NCI-H1694 treated with DMSO at 0.1 percent for 48 hours (cell line): ENCODE measurements at regions not wholly inside any gene's neighbourhood (a gene's known extent, or its start where the extent isn't known, plus 50 kb on each side); places are given as distances from the start of the nearest gene placed in this dataset.
"Not testable (repeated sequence)": the region's sequence is repeated elsewhere in the genome, so short reads cannot be mapped to it uniquely, and the experiment has no call there.

Experiments
- DNase-seq: peaks from one replicate; lab custom pipeline; 2025; lab: John Stamatoyannopoulos, UW

GRCh38 chr5:166617507-166617906, 1673.9 kb upstream of the WWC1 start:
- DNase-seq = no peak

- DNase-seq = no peak
These were observed 1672.9 kb upstream of the WWC1 start for GRCh38 chr5:166618526-166618925.

DNA sequence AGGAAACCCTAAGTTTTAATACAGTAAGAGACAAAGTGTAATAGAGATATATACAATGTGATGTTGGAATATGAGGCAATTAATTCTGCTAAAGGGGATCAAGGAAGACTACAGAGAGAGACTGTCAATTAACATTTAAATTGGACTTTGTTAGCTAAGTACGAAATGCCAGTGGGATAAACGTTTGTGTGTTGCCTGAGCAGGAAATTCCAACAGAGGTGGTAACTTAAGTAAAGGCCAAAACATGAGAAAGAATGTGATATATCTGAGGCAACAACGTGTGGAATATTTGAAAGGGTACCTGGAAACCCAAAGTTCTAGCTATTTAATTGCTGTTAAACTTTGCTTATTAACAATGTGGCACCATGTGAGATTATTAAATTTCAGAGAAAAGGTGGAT, 1666.9 kb upstream of the WWC1 start:
- DNase-seq = no peak

DNA sequence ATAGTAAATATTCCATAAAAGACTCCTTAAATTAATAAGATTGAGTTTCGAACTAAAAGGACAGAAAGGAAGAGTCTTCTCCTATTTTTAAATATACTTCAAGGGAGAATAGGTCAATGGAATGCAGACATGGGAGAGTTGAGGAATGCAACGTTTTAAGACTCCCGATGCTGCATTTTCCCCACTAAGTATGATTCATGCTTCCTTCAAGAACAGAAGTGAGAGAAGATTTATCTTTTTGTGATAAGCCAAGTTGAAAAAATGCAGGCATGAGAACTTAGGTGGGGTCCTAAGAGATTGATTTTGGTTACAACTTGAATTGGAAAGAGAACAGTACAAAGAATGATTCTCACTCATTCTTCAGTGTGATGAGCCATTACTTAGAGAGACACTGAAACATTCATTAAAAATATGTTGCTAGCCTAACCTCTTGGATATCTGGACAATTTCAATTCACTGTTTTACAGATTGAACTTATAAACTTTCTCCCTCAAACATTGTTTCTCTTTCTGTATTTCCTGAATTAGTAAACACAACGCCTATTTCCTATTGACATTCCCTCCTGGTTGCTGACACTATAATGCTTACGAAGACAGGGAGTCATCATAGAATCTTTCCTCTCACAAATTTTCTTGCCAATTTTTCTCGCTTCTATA, 1666.1 kb upstream of the WWC1 start:
- DNase-seq = no peak

DNA sequence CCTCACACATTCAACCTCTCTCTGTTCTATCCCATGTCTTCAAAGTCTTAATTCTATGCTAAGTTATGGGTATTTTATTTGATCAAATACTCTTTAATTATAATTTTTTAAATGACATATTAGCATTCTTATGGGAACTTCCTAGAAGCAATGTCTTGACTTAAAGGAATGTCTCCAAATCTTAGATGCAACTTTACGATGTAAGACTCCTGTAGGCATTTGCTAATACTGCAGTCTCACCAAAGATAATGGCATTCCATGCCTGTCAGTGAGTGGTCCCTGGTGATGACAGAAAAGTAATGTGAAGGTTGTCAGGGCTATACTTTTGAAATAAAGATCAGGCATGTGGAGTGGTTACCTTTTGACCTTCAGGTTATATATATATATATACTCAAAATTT, 1654.2 kb upstream of the WWC1 start:
- DNase-seq = no peak

DNA sequence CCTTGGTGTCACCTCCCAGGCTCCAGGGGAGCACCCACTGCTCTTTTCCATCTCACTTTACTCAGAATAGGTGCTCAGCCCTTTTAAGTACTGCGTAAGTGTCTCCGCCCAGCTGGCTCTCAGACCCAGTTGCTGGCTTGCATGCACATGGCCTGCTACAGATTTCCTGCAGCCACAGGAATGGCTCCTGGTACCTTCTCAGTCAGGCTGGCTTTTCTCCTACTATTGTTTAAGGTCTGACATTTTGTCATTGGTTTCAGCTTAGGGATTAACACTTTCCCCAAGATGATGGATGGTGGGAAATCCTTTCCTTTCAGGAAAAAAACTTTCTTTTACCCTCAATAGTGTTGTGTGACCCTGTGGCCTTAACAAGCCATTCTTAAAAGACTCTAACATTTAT, 1652.3 kb upstream of the WWC1 start:
- no peak for DNase-seq

DNA sequence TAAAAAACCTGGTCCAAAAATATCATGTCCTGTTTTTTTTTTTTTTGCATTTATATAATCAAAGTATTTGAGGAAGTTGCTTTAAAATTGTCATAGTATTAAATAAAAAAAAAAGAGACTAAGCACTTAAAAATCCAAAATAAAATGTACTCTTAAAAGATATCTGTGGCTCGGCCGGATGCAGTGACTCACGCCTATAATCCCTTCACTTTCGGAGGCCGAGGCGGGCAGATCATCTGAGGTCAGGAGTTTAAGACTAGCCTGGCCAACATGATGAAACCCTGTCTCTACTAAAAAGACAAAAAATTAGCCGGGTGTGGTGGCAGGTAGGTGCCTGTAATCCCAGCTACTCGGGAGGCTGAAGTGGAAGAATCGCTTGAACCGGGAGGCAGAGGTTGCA, 1651.3 kb upstream of the WWC1 start:
- not testable (repeated sequence) for DNase-seq

GRCh38 chr5:166648736-166649135, 1642.7 kb upstream of the WWC1 start:
- no peak for DNase-seq

DNA sequence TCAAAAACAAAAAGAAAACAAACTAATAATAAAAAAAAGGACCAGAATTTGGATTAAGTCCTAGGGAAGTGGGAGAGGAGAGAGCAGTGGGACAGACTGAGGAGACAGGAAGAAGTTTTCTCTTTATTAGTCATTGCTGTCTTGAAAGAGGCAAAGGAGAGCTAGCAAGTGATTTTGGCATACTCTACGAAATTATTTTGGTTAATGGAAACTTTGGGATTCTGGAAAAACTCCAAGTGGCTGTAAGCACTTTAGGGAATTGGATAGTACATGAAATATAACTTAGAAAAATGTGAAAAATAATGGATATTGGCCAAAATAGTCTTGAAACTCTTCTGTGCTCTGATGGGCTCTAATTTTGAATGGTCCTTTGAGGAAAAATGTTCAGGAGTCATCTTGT, 1641.8 kb upstream of the WWC1 start:
- DNase-seq = no peak

GRCh38 chr5:166651234-166651633, 1640.2 kb upstream of the WWC1 start:
- no peak for DNase-seq

- no peak for DNase-seq
These were observed 1619.6 kb upstream of the WWC1 start for GRCh38 chr5:166671811-166672210.

- no peak for DNase-seq
These were observed 1619.0 kb upstream of the WWC1 start for GRCh38 chr5:166672431-166672830.

DNA sequence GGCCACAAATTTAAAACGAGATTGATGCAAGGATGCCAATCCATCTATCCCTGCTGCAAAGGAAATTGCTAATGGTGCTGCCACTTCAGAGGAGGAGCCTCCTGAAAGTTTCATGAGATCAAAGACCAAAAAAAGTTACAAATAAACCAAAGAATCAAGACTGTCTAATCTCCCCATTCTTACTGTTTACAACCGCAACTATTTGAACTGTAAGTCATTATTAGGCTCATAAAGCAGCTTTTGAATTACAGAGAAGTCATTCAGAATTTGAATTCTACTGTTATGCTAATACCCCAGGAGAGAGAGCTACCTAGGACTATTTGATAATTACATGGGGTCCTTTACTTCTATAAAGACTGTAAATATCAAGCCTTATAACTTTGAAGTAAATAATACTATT, 1613.6 kb upstream of the WWC1 start:
- DNase-seq = no peak

DNA sequence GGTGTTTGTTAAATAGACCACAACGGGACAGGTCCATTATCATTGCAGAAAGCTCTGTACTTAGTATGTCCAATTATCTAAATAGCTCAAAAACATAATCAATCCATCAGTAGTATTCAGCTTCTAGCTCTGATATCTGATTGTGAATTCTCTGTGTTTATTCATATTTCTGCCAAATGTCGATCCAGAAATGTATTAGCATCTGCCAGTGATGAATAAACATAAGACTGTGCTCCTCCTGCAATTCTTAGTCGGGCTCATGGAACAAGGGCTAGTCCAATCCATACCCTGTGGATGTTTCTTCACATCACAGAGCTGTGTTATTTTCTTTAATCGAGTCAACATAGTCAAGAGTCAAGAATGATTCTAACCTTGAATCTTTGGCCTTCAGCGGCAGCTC, 1612.1 kb upstream of the WWC1 start:
- DNase-seq = no peak

DNA sequence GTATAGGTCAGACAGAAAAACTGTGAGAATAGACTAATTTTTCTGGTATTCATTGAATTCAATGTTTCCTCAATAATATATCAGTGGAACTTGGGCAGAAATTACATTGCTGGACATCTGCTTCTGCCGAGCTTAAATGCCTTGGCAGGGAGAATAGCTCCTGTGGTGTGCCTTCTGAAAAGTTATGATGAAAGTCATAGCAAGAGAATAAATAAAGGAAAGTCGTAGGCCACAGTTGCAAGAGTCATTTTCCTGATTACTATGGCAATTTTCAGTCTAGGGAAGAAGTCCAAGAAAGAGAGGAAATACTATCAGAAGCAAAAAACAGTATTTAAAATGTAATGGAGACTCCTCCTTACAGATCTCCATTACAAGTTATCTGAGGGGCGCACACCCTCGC, 1596.1 kb upstream of the WWC1 start:
- no peak for DNase-seq

GRCh38 chr5:166708291-166708690, 1583.2 kb upstream of the WWC1 start:
- DNase-seq = no peak

DNA sequence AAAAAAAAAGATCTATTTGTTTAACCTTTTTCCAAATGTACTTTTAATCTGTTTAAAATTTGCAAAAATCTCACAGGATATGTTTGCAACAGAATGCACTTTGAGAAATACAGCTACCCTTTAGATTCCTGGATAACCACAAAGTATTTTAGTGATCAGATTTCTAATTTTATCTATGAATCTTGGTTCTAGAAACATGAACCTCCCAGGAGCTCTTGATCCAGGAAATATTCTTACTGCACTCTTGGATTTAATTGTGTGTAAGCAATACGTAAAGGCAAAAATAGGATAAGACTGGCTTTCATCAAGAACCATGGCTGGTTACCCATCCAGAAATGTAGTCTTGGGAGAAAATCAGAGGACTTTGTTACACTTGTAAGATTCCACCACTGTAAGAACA, 1581.8 kb upstream of the WWC1 start:
- no peak for DNase-seq

GRCh38 chr5:166710271-166710670, 1581.2 kb upstream of the WWC1 start:
- no peak for DNase-seq

- no peak for DNase-seq
These were observed 1578.8 kb upstream of the WWC1 start for GRCh38 chr5:166712447-166713185.

- no peak for DNase-seq
These were observed 1578.2 kb upstream of the WWC1 start for GRCh38 chr5:166713295-166713694.

DNA sequence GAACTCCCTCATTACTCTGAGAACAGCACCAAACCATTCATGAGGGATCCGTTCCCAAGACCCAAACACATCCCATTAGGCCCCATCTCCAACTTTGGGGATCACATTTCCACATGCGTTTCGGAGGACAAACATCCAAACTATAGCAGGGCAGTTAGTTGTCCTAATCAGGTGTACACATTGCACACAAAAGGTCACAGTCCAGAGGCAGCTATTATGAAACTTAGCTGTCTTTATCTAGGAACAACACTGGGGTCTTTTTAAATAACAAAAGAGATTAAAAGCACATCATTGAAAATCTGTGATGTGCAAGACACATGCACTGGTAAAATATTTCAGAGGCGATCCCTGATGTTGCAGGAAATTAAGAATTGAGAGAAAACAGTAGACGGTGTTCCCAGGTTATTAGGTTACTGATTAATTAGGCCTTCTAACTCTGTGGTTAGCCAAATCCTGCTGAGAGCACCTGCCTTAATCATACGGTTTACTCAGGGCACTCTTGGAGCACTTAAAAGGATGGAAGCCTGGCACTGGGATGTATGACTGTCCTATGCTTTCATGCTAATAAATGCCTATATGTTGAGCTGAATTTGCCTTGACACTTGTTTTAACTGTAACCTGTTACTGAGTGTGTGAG, 1574.5 kb upstream of the WWC1 start:
- DNase-seq = no peak

DNA sequence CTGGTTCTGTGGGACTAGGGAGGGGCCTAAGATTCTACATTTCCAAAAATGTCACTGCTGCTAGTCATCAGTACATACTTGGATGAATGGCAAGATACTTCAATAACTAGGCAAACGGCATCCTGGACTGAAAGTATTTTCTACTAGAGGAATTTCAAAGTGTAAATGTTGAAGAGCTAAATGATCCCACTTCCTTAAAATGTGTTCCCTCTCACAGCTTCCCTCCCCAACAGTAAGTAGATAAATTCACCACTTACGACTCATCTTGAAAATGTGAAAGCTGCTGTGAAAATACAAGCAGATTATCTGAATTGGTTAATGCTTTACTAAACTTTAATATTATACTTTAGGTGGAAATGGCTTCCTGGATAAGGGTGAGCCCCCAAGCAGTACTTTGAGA, 1571.5 kb upstream of the WWC1 start:
- DNase-seq = no peak

GRCh38 chr5:166722939-166723338, 1568.5 kb upstream of the WWC1 start:
- no peak for DNase-seq

GRCh38 chr5:166724284-166724683, 1567.2 kb upstream of the WWC1 start:
- no peak for DNase-seq
